ENCODE measurements at regions not wholly inside any gene's neighbourhood (a gene's known extent, or its start where the extent isn't known, plus 50 kb on each side); places are given as distances from the start of the nearest gene placed in this dataset.

- peak; percentile 58 for TF ChIP-seq CTCF (IDR thresholded peaks at IDR 0.05)
- no peak overlapping the region for H3K27ac Mint-ChIP-seq
- no peaks in the 10 kb centered on the region for H3K36me3 Mint-ChIP-seq (ENCODE audit: low read depth)
- H3K27me3 Mint-ChIP-seq (ENCODE audit: insufficient read depth) = no peaks in the 10 kb centered on the region
- H3K9me3 Mint-ChIP-seq = no peaks in the 10 kb centered on the region
- H3K4me3 Mint-ChIP-seq = no peak overlapping the region
- peaks cover 6% of the 10 kb centered on the region; the same call in 1 of the 2 replicates for H3K4me1 Mint-ChIP-seq (ENCODE audit: low read depth)
- DNase-seq = no peak
Measured at GRCh38 chr9:13688990-13689600, 409.6 kb upstream of the MPDZ start.

- TF ChIP-seq CTCF (IDR thresholded peaks at IDR 0.05) = no peak
- Mint-ChIP-seq H3K36me3 (ENCODE audit: low read depth) (no peaks in the 10 kb centered on the region), H3K27ac (no peak overlapping the region), H3K27me3 (ENCODE audit: insufficient read depth) (peaks cover 1% of the 10 kb centered on the region; the same call in 1 of the 2 replicates), H3K4me1 (ENCODE audit: low read depth) (peaks cover 6% of the 10 kb centered on the region; the same call in 1 of the 2 replicates), H3K4me3 (no peak overlapping the region), H3K9me3 (no peaks in the 10 kb centered on the region)
- no peak for DNase-seq
Measured at GRCh38 chr9:13688223-13688989, 408.9 kb upstream of the MPDZ start.

- no peak overlapping the region for H3K4me3 Mint-ChIP-seq
- no peaks in the 10 kb centered on the region; the same call in 1 of the 2 replicates for H3K4me1 Mint-ChIP-seq (ENCODE audit: low read depth)
Measured at GRCh38 chr9:13684656-13685055, 405.2 kb upstream of the MPDZ start.

GRCh38 chr9:13677801-13678200, 398.3 kb upstream of the MPDZ start:
- peaks cover 3% of the 10 kb centered on the region for H3K27me3 Mint-ChIP-seq (ENCODE audit: insufficient read depth)
- no peaks in the 10 kb centered on the region; the same call in 1 of the 2 replicates for H3K9me3 Mint-ChIP-seq
- DNase-seq = no peak
- TF ChIP-seq CTCF (IDR thresholded peaks at IDR 0.05) = no peak
- no peaks in the 10 kb centered on the region for H3K4me1 Mint-ChIP-seq (ENCODE audit: low read depth)
- H3K4me3 Mint-ChIP-seq = no peak overlapping the region
- H3K27ac Mint-ChIP-seq = no peak overlapping the region
- no peaks in the 10 kb centered on the region for H3K36me3 Mint-ChIP-seq (ENCODE audit: low read depth)

More at GRCh38 chr9:13684656-13685055, 405.2 kb upstream of the MPDZ start:
- Mint-ChIP-seq H3K9me3 (no peaks in the 10 kb centered on the region; the same call in 1 of the 2 replicates), H3K27me3 (ENCODE audit: insufficient read depth) (peaks cover 1% of the 10 kb centered on the region; the same call in 1 of the 2 replicates), H3K27ac (no peak overlapping the region), H3K36me3 (ENCODE audit: low read depth) (no peaks in the 10 kb centered on the region)
- no peak for DNase-seq
- no peak for TF ChIP-seq CTCF (IDR thresholded peaks at IDR 0.05)

GRCh38 chr9:13675638-13676000, 396.1 kb upstream of the MPDZ start:
- H3K4me1 Mint-ChIP-seq (ENCODE audit: low read depth) = no peaks in the 10 kb centered on the region
- H3K4me3 Mint-ChIP-seq = no peak overlapping the region
- H3K27me3 Mint-ChIP-seq (ENCODE audit: insufficient read depth) = peaks cover 3% of the 10 kb centered on the region
- TF ChIP-seq CTCF (IDR thresholded peaks at IDR 0.05) = no peak
- H3K36me3 Mint-ChIP-seq (ENCODE audit: low read depth) = no peaks in the 10 kb centered on the region
- no peaks in the 10 kb centered on the region; the same call in 1 of the 2 replicates for H3K9me3 Mint-ChIP-seq
- DNase-seq = no peak
- H3K27ac Mint-ChIP-seq = no peak overlapping the region
